HCT116 (cell line): ENCODE measurements at regions not wholly inside any gene's neighbourhood (a gene's known extent, or its start where the extent isn't known, plus 50 kb on each side); places are given as distances from the start of the nearest gene placed in this dataset.

ENCODE experiments used
- ATAC-seq: fragments of 200-7000 bp; cut with Tn5 transposase; 2 replicates; pipeline ENCODE4 v1.9.1; 2020; ENCODE audit warnings: mild to moderate bottlenecking, moderate library complexity
- BruUV-seq: library from RNA; stranded (reverse); fragments of 400-500 nt; replicated peaks from 2 replicates; lab custom pipeline; 2021; lab: Mats Ljungman, UMichigan
- CTCF ChIA-PET: fragments of 300-600 bp; sonication (Branson Sonifier 250); formaldehyde crosslinking; loops from one replicate; lab custom pipeline; 2021; ENCODE audit warnings: antibody characterized with exemption; lab: Charles Lee
- POLR2A ChIA-PET: fragments of 300-600, 350-600 bp; sonication (Branson Sonifier 250); formaldehyde crosslinking; loops from one replicate; lab custom pipeline; 2021; ENCODE audit warnings: antibody characterized with exemption; lab: Charles Lee
- RAD21 ChIA-PET, 2 experiments: fragments of 300-600 bp; sonication (Branson Sonifier 250); formaldehyde crosslinking; loops; one replicate each; lab custom pipeline; 2023; ENCODE audit warnings: low total read pairs in 2 of 2; ENCODE audit not compliant: uncharacterized antibody in 2 of 2, unreplicated experiment in 2 of 2, low non-redundant PET in 1 of 2; lab: Charles Lee
- DNase-seq: peaks from one replicate; pipeline ENCODE4 v3.0.0-alpha.2; 2010; ENCODE audit warnings: low read depth, low spot score
- H2AFZ ChIP-seq: fragments of 200-600 bp; shearing (Covaris generic), sonication (generic); 2 replicates; pipeline ENCODE4 v1.6.1; 2017; ENCODE audit warnings: low read depth, mixed run types, mixed read lengths, antibody characterized with exemption, low read length; ENCODE audit not compliant: poor library complexity, severe bottlenecking
- H3K27ac ChIP-seq: 2 replicates; pipeline ENCODE4 v1.5.1; 2012; ENCODE audit warnings: low read depth, low read length
- H3K27me3 ChIP-seq: fragments of 200-600 bp; sonication (generic); 2 replicates; pipeline ENCODE4 v1.6.1; 2016; ENCODE audit warnings: mixed run types, low read length, mixed read lengths; ENCODE audit not compliant: insufficient read depth
- H3K36me3 ChIP-seq, 2 experiments: fragments of 200-500 bp in 1 of 2; fragments of 200-600 bp in 1 of 2; sonication (Bioruptor generic) in 1 of 2; sonication (generic) in 1 of 2; 2 replicates each; pipeline versions ENCODE4 v1.5.1 to v1.6.1; 2014 to 2016; ENCODE audit warnings: low read length in 2 of 2, inconsistent platforms in 1 of 2, mixed read lengths in 1 of 2, mixed run types in 1 of 2; ENCODE audit not compliant: insufficient read depth in 2 of 2, control insufficient read depth in 1 of 2
- H3K4me1 ChIP-seq, 2 experiments: fragments of 200-600 bp in 1 of 2; sonication (generic) in 1 of 2; 2 replicates each; pipeline versions ENCODE4 v1.5.1 to v1.6.1; 2012 to 2017; ENCODE audit warnings: low read length in 2 of 2, inconsistent platforms in 1 of 2, mild to moderate bottlenecking in 1 of 2, mixed read lengths in 1 of 2, mixed run types in 1 of 2, moderate library complexity in 1 of 2; ENCODE audit not compliant: insufficient read depth in 2 of 2, control insufficient read depth in 1 of 2
- H3K4me2 ChIP-seq: fragments of 200-600 bp; sonication (generic); 2 replicates; pipeline ENCODE4 v1.6.1; 2017; ENCODE audit warnings: mixed run types, low read length, mixed read lengths
- H3K4me3 ChIP-seq, 2 experiments: fragments of 200-600 bp in 1 of 2; sonication (generic) in 1 of 2; replicated peaks in 1 of 2; 2 replicates each; pipeline ENCODE4 v1.5.1; 2011 to 2016; ENCODE audit warnings: low read length in 2 of 2, control low read depth in 1 of 2, low read depth in 1 of 2, mild to moderate bottlenecking in 1 of 2, mixed read lengths in 1 of 2, mixed run types in 1 of 2
- H3K79me2 ChIP-seq: fragments of 200-600 bp; sonication (generic); 2 replicates; pipeline ENCODE4 v1.6.1; 2017; ENCODE audit warnings: mild to moderate bottlenecking, mixed run types, low read length, moderate library complexity, mixed read lengths; ENCODE audit not compliant: insufficient read depth
- H3K9ac ChIP-seq: fragments of 200-600 bp; sonication (generic); 2 replicates; pipeline ENCODE4 v1.6.1; 2016; ENCODE audit warnings: low read length, mixed read lengths
- H3K9me2 ChIP-seq: fragments of 200-600 bp; sonication (generic), shearing (Covaris generic); 2 replicates; pipeline ENCODE4 v1.6.1; 2017; ENCODE audit warnings: mixed run types, mild to moderate bottlenecking, moderate library complexity; ENCODE audit not compliant: insufficient read depth
- H3K9me3 ChIP-seq, 2 experiments: fragments of 200-500 bp in 1 of 2; fragments of 200-600 bp in 1 of 2; sonication (Bioruptor generic) in 1 of 2; sonication (generic) in 1 of 2; 2 replicates each; pipeline ENCODE4 v1.6.1; 2014 to 2017; ENCODE audit warnings: low read length in 2 of 2, mixed read lengths in 2 of 2, inconsistent platforms in 1 of 2, low read depth in 1 of 2, mild to moderate bottlenecking in 1 of 2, mixed run types in 1 of 2, moderate library complexity in 1 of 2; ENCODE audit not compliant: control insufficient read depth in 1 of 2, insufficient read depth in 1 of 2
- H4K20me1 ChIP-seq: fragments of 200-600 bp; sonication (generic), shearing (Covaris generic); 2 replicates; pipeline ENCODE4 v1.6.1; 2017; ENCODE audit warnings: mixed run types, mild to moderate bottlenecking, moderate library complexity; ENCODE audit not compliant: insufficient read depth
- ATF3 ChIP-seq: IDR thresholded peaks from 2 replicates; pipeline ENCODE4 v1.6.1; 2012
- CBX3 ChIP-seq: IDR thresholded peaks from 2 replicates; pipeline ENCODE4 v1.6.1; 2012; ENCODE audit warnings: low read depth
- CEBPB ChIP-seq: IDR thresholded peaks from 2 replicates; pipeline ENCODE4 v1.6.1; 2012; ENCODE audit warnings: low read depth
- EZH2 ChIP-seq: fragments of 200-600 bp; sonication (generic); IDR thresholded peaks from 2 replicates; pipeline ENCODE4 v1.6.1; 2017; ENCODE audit warnings: antibody characterized with exemption, mixed run types
- POLR2A ChIP-seq: IDR thresholded peaks from 2 replicates; pipeline ENCODE4 v1.7.0; 2011; ENCODE audit warnings: borderline replicate concordance; ENCODE audit not compliant: insufficient read depth, insufficient read length; ENCODE audit errors: extremely low read depth
- POLR2AphosphoS5 ChIP-seq: IDR thresholded peaks from 2 replicates; pipeline ENCODE4 v1.6.1; 2011; ENCODE audit warnings: mild to moderate bottlenecking, low read depth, low read length, moderate library complexity
- REST ChIP-seq: IDR thresholded peaks from 2 replicates; pipeline ENCODE4 v1.6.1; 2012; ENCODE audit warnings: low read depth
- SIN3A ChIP-seq: IDR thresholded peaks from 2 replicates; pipeline ENCODE4 v1.6.1; 2012; ENCODE audit warnings: low read depth
- SP1 ChIP-seq: IDR thresholded peaks from 2 replicates; pipeline ENCODE4 v1.6.1; 2012; ENCODE audit warnings: low read depth
- TCF7L2 ChIP-seq: IDR thresholded peaks from 2 replicates; pipeline ENCODE4 v1.7.0; 2011; ENCODE audit warnings: borderline replicate concordance, inconsistent platforms; ENCODE audit not compliant: insufficient read depth, insufficient read length; ENCODE audit errors: extremely low read depth
- ZBTB33 ChIP-seq: IDR thresholded peaks from 2 replicates; pipeline ENCODE4 v1.6.1; 2011; ENCODE audit warnings: mild to moderate bottlenecking, low read length, moderate library complexity; ENCODE audit not compliant: insufficient replicate concordance; ENCODE audit errors: extremely low read depth
- ZNF274 ChIP-seq: fragments of 200-500 bp; sonication (Bioruptor generic); IDR thresholded peaks from 2 replicates; pipeline ENCODE4 v1.6.1; 2014; ENCODE audit warnings: mild to moderate bottlenecking, low read depth, low read length, inconsistent platforms
- intact Hi-C: fragments of 100-400 bp; cut with micrococcal nuclease; formaldehyde crosslinking; loops from 2 replicates; pipeline ENCODE4 v1.10.0; 2022

- CTCF ChIA-PET = no interaction called here
- Histone ChIP-seq H3K4me3 (no peak overlapping the region), H4K20me1 (no peaks in the 10 kb centered on the region), H3K79me2 (no peaks in the 10 kb centered on the region), H3K27me3 (no peaks in the 10 kb centered on the region), H2AFZ (no peak overlapping the region), H3K36me3 (no peaks in the 10 kb centered on the region), H3K9ac (no peak overlapping the region), H3K27ac (no peak overlapping the region), H3K4me2 (no peak overlapping the region), H3K9me2 (no peaks in the 10 kb centered on the region), H3K4me1 (no peaks in the 10 kb centered on the region), H3K9me3 (no peaks in the 10 kb centered on the region)
- intact Hi-C loops = no loop called here
- POLR2A ChIA-PET = no interaction called here
- no peak for TF ChIP-seq TCF7L2
- TF ChIP-seq SIN3A = no peak
- no peak for TF ChIP-seq POLR2A
- TF ChIP-seq CBX3 = no peak
- no peak for TF ChIP-seq ZNF274
- no peak for TF ChIP-seq SP1
- no peak for TF ChIP-seq REST
- TF ChIP-seq CEBPB = no peak
- TF ChIP-seq ZBTB33 = no peak
- TF ChIP-seq POLR2AphosphoS5 = no peak
- no peak for TF ChIP-seq ATF3
- no peak for TF ChIP-seq EZH2
- DNase-seq = no peak
- no TSS peak for BruUV-seq
- ATAC-seq = no peak
- RAD21 ChIA-PET = no interaction called here
Observed at GRCh38 chr9:109974143-109974917, 194.3 kb downstream of the PALM2AKAP2 start.
